Kidney (tissue), 13 donors: ENCODE measurements at regions not wholly inside any gene's neighbourhood (a gene's known extent, or its start where the extent isn't known, plus 50 kb on each side); places are given as distances from the start of the nearest gene placed in this dataset.

Experiments
- DNase-seq, 5 donors: peaks; one replicate each; pipeline ENCODE4 v3.0.0-alpha.2; 2013 to 2020
- FAIRE-seq: peaks from 2 replicates; lab custom pipeline; 2012; peaks lifted over from hg19 to GRCh38; lab: Jason Lieb, UNC
- H3K27ac ChIP-seq, 2 donors: one replicate each; pipeline ENCODE4 v1.7.0; 2013; ENCODE audit warnings: low read depth in 2 of 2, low read length in 2 of 2, inconsistent platforms in 1 of 2
- H3K27me3 ChIP-seq: one replicate; pipeline ENCODE4 v1.7.1; 2013; ENCODE audit warnings: low read length, inconsistent platforms; ENCODE audit not compliant: control insufficient read depth, insufficient read depth
- H3K36me3 ChIP-seq, 3 donors: one replicate each; pipeline versions ENCODE4 v1.7.0 to v1.7.1; 2013; ENCODE audit warnings: low read length in 3 of 3, control low read depth in 1 of 3, inconsistent platforms in 1 of 3; ENCODE audit not compliant: insufficient read depth in 3 of 3, control insufficient read depth in 2 of 3
- H3K4me1 ChIP-seq, 3 donors: one replicate each; pipeline versions ENCODE4 v1.7.0 to v1.7.1; 2013; ENCODE audit warnings: low read length in 3 of 3, inconsistent platforms in 1 of 3, low read depth in 1 of 3; ENCODE audit not compliant: control insufficient read depth in 2 of 3, insufficient read depth in 2 of 3
- H3K4me3 ChIP-seq, 3 donors: one replicate each; pipeline versions ENCODE4 v1.7.0 to v1.8.1; 2013; ENCODE audit warnings: low read length in 3 of 3, control low read depth in 1 of 3, inconsistent platforms in 1 of 3
- H3K9ac ChIP-seq, 3 donors: one replicate each; pipeline versions ENCODE4 v1.7.0 to v1.7.1; 2013; ENCODE audit warnings: low read length in 3 of 3, control low read depth in 1 of 3, inconsistent platforms in 1 of 3
- H3K9me3 ChIP-seq, 3 donors: one replicate each; pipeline versions ENCODE4 v1.7.0 to v1.7.1; 2013; ENCODE audit warnings: low read length in 3 of 3, control low read depth in 1 of 3, inconsistent platforms in 1 of 3; ENCODE audit not compliant: control insufficient read depth in 2 of 3, insufficient read depth in 1 of 3
- CTCF ChIP-seq: IDR thresholded peaks from 3 replicates; pipeline ENCODE4 v1.5.1; 2012; ENCODE audit warnings: mild to moderate bottlenecking, moderate library complexity, borderline replicate concordance; ENCODE audit not compliant: insufficient read depth; ENCODE audit errors: extremely low read depth
- intact Hi-C: fragments of 100-400 bp; cut with DNase I; formaldehyde crosslinking; loops from one replicate; pipeline ENCODE4 v1.11.1; 2022
- donor health status: control.
- donor health status: control.
- donor health status: control.
- donor health status: control.
- donor health status: control.
- donor health status: DM: yes; HTN: yes; CAD: no.
- donor health status: Normal renal cell carcinoma (clear cell type).

- FAIRE-seq (no peak), DNase-seq (no peak)
- Histone ChIP-seq H3K27me3 (no peaks in the 10 kb centered on the region), H3K9me3 (no peaks in the 10 kb centered on the region), H3K27ac (no peak overlapping the region), H3K9ac (no peak overlapping the region), H3K36me3 (no peaks in the 10 kb centered on the region), H3K4me3 (no peak overlapping the region), H3K4me1 (no peaks in the 10 kb centered on the region)
- no peak for TF ChIP-seq CTCF
- intact Hi-C loops = no loop called here
Measured at GRCh38 chr9:108620767-108621166, 235.0 kb downstream of the ACTL7B start.

- H3K9ac ChIP-seq = no peak overlapping the region
- no peaks in the 10 kb centered on the region for H3K27me3 ChIP-seq
- H3K27ac ChIP-seq = no peak overlapping the region
- no peaks in the 10 kb centered on the region for H3K9me3 ChIP-seq
- TF ChIP-seq CTCF = no peak
- FAIRE-seq = no peak
- intact Hi-C loops = no loop called here
- no peaks in the 10 kb centered on the region for H3K4me1 ChIP-seq
- no peak for DNase-seq
- no peak overlapping the region for H3K4me3 ChIP-seq
- H3K36me3 ChIP-seq = no peaks in the 10 kb centered on the region
Measured at GRCh38 chr9:108618906-108619550, 236.8 kb downstream of the ACTL7B start.

- Histone ChIP-seq H3K9ac (no peak overlapping the region), H3K27me3 (no peaks in the 10 kb centered on the region), H3K9me3 (no peaks in the 10 kb centered on the region), H3K36me3 (no peaks in the 10 kb centered on the region), H3K27ac (no peak overlapping the region), H3K4me1 (no peaks in the 10 kb centered on the region), H3K4me3 (no peak overlapping the region)
- FAIRE-seq (no peak), DNase-seq (no peak)
- TF ChIP-seq CTCF = no peak
- intact Hi-C loops = no loop called here
Measured at GRCh38 chr9:108617676-108618075, 238.1 kb downstream of the ACTL7B start.

GRCh38 chr9:108615152-108615551 lies 240.6 kb downstream of the ACTL7B start:
- Histone ChIP-seq H3K4me3 (no peak overlapping the region), H3K27ac (no peak overlapping the region), H3K4me1 (no peaks in the 10 kb centered on the region), H3K9me3 (no peaks in the 10 kb centered on the region), H3K36me3 (no peaks in the 10 kb centered on the region), H3K27me3 (no peaks in the 10 kb centered on the region), H3K9ac (no peak overlapping the region)
- intact Hi-C loops = no loop called here
- DNase-seq = no peak
- no peak for TF ChIP-seq CTCF
- FAIRE-seq = no peak
